CD4-positive, alpha-beta T cell treated with Interleukin-15 for 1 hour (primary cell): ENCODE measurements at regions not wholly inside any gene's neighbourhood (a gene's known extent, or its start where the extent isn't known, plus 50 kb on each side); places are given as distances from the start of the nearest gene placed in this dataset.
"Not testable (repeated sequence)": the region's sequence is repeated elsewhere in the genome, so short reads cannot be mapped to it uniquely, and the experiment has no call there.

Experiments
- DNase-seq: peaks from one replicate; pipeline ENCODE4 v3.0.0-alpha.2; 2020

DNA sequence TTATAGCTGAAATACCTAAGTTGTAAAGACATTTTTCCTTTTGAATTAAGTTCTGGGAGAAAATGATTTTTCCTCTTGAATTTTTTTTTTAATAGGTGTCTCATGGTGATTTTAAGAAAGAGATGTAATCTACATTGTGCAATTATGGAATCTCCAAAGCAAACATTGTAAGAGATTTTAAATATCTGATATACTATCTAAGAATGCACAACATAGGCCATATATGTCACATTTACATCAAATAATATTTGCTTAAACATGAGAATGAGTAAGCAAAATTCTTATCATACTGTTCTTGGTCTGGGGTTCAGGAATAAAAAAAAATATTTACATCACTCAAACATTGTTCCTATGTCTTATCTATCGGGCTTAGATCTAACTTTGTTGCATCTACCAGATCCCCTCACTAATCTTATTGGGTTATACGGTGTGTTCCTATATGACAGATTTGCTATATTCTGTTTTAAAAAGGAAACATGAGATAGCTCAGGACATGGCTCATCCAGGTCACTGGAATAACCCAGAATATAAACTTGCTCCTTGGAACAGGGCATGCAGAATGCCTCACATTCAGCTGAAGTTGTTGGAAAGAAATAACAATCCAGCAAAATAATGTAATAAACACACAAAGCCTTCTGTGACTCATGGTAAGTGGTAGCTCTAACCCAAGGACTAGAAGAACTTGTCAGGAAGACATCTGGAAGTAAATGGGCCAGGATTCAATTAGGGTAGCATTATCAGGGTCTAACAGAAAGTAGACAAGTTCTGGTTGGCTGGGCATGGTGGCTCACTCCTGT lies 794.7 kb downstream of the IPMK start:
- DNase-seq = no peak

DNA sequence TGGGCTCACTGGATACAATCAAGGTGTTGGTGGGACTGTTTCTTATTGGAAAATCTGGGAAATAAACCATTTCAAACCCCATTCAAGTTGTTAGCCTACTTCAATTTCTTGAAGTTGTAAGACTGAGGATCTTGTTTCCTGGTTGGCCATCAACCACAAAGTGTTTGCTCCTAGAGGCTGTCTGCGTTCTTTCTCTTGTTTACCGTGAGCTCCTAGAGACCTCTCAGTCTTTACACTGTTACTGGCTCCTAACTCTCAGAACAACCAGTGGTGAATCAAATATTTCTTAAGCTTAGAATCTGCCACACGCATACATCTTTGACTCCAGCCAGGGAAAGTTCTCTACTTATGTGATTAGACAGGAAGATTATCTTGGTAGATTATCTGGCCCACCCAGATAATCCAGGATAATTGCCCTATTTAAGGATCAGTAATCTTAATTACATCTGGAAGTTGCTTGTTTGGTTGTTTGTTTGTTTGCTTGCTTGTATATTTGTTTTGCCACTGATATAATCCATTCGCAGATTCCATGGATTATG lies 798.7 kb downstream of the IPMK start:
- DNase-seq = no peak

DNA sequence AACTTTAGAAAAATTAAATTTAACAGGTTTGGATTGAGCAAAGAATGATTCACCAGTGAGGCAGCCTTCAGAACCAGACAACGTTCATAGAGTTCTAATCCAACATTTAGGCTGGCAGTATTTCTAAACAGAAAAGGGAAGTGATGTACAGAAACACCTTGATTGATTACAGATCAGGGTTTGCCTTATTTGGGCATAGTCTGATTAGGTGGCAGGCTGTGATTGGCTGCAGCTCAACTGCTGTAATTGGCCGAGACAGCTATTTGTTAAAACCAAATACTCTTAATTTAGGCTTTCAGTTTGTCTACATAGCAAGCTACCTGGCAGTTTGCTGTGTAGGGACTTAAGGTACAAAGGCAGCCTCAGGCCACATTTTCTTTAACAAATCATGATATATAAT lies 802.5 kb downstream of the IPMK start:
- no peak for DNase-seq

DNA sequence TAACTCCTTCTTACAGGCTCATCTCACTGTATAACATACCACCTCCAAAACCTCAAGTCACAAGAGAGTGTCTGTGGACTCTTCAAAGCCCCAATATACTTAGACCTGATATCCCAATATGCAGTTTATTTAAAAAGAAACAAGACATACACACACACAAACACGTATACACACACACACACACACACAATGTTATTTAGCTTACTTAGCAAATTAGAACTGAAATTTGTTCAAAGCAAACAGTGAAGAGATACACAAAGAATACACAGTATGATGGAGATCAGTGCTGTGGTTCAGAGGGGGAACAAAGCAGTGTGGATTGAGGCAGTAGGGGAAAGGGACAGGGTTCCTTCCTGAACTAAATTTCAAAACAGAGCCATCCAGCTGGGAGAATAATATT lies 807.2 kb downstream of the IPMK start:
- no peak for DNase-seq

DNA sequence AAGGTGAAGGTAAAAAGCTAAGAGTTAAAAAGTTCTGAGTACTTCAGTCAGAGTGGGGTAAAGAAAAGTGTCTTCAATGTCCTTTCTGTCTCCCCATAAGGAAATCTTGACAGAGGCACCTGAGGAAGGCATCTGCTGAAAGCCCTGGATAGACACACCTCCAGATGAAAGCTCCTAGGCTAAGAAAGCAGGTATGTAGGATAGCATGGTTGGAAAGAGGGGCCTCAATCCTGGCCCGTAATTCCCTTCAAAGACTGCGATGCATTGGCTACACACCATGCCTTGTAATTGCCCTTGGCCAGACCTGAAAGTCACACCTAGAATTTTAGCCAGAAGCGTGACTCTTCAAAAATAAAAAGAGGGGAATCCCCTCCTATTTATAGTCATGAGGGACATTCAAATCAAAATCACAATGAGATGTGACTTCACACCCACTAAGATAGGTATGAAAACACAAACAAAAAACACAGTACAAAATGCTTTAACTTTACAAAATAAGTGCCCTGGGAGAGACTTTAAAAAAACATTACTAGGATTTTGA lies 809.7 kb downstream of the IPMK start:
- DNase-seq = no peak

DNA sequence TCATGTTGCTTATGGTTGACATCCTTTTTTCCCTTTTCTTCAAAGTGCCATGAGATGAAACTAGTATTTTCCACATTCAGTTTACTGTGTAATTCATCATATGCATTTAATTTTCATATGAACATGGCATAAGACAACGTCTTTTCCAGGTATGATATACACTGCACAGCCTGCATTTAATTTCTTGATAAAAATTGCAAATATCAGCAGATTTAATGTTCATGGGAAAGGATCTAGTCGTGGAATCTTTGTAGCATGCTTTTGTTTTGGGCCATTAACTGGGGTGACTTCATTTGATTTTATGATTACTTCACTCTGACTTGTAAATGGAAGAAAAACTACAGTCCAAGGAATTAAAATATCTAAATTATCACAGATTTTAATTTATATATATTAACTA lies 837.3 kb downstream of the IPMK start:
- no peak for DNase-seq

DNA sequence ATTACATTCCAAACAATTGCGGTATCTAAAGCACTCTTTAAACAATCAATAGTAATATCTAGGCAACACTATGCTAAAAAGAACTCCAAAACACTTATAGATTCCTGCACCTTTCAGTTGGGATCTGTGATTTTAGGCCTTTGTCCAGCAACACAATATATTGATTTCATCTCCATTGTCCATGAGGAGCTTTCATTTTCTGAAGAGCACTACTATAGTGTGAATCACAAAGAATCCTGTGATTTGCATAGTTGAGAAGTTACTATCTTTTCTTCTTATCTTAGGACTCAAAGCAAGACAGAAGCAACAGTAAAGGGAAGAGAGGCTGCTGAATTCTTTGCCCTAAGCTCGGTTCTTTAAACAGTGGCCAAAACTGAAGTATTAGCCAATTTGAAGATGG lies 846.8 kb downstream of the IPMK start:
- no peak for DNase-seq

DNA sequence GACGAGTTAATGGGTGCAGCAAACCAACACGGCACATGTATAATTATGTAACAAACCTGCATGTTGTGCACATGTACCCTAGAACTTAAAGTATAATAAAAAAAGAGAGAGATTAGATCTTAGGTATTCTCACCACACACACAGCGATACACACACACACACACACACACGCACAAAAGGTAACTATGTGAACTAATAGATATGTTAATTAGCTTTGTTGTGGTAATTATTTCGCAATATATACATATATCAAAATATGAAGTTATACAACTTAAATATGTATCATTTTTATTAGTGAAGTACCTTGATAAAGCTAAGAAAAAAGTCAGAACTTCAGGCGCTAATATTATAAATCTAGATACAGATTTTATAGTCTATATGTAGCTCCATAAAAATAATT lies 849.2 kb downstream of the IPMK start:
- no peak for DNase-seq

DNA sequence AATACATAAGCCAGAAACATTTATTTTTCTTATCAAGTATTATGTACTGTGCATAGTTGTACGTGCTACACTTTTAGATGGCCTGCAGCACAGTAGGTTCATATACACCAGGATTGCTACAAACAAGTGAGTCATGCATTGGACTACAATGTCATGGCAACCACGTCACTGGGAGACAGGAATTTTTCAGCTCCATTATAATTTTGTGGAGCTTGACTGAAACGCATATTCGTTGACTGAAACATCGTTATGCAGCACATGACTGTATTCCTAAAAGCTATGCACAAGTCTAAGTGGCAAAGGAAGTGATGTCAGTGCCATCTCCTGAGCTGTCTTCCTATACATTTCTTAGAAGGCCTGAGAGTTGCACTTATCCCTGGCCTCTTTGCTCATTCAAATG lies 871.8 kb downstream of the IPMK start:
- no peak for DNase-seq

DNA sequence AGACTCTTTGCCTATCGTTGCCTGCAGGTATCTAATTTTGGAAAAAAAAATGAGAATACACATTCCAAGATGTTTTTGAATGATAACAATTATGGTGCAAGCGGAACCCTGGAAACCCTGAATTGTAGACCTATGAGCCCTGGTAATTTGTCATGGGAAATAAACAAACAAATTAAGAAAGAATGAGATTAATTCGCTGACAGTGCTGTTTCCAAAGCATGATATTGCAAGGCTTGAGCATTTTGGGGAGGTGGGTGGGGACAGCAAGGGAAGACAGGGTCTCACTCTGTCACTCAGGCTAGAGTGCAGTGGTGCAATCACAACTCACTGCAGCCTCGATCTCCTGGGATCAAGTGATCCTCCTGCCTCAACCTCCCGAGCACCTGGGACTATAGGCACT lies 900.3 kb downstream of the IPMK start:
- DNase-seq = no peak

DNA sequence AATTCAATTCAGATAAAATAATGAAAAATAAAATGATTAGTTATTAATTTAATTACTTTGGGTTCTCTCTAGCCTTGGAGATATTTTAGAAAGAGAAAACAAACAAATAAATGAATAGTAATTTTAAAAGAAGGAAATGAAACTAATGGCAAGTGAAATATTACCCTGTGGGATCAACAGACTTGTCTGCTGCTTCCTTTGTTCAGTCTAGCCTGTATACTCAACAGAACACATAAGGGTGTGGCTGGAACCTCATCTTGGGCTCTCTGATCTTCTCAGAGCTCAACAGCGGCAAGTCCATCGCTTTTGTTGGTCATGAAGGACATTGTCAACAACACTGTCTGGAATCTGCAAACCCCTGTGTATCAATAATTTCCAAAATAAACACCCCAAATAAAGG lies 904.9 kb downstream of the IPMK start:
- no peak for DNase-seq

DNA sequence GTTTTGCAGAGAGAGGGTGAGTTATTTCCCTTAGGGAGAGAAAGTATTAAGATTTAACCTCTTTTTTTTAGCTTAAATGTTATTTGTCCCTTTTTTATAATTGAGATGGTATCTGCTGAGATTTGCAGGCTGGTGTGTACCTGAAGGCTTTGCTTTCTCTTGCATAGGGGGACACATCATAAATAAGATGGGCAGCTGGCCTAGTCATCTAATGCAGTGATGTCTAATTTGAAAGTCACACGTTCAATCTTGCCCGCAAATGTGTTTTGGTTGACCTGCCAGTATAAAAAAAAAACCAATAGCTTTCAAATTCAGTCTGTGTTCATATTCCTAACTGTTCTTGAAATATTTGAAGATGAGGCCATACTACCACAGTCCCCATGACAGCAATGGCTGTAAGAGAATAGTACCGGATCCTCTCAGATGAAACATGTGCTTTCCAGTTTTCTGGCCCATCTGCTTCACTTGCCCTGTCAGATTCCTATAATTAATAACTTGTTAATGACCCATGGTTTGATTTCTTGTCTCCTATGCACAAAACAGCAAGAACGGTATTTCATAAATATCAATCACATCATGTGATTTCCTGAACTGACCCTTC lies 914.2 kb downstream of the IPMK start:
- DNase-seq = no peak

DNA sequence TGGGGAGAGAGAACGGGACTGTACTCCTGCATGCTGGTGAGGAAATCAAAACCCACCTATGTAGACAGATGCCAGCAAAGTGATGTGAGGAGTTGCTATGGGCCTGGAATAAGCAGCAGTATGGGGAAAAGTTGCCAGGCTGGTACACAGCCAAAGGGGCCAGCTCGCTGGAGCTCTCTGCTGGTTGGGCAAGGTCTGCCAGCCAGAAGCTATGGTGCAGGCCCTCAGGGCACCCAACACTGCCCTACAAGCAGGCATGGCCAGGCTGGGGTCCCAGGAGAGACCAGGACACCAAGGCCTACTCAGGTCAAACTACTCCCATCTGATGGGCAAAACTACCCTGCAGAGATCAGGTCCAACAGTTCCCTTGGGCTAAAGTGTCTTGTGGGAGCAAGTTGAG lies 916.6 kb downstream of the IPMK start:
- DNase-seq = no peak

DNA sequence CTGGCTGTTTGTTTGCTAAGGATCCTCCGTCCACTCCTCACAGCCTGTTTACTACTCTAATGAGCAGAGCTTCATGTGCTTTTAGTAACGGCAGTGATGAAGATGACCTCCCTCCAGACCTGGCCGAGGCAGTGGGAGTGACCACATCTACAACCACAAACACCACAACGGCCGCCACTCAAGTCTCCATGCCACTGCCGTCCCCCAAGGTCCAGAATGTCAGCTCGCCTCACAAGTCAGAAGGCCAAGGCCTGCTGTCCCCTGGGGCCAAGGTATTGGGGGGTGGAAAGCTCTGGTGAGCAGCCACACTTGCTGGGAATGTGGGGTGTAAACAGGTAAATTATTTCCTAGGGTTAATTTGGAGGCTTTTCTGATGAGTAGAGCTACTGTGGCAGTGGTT lies 926.4 kb downstream of the IPMK start:
- no peak for DNase-seq

DNA sequence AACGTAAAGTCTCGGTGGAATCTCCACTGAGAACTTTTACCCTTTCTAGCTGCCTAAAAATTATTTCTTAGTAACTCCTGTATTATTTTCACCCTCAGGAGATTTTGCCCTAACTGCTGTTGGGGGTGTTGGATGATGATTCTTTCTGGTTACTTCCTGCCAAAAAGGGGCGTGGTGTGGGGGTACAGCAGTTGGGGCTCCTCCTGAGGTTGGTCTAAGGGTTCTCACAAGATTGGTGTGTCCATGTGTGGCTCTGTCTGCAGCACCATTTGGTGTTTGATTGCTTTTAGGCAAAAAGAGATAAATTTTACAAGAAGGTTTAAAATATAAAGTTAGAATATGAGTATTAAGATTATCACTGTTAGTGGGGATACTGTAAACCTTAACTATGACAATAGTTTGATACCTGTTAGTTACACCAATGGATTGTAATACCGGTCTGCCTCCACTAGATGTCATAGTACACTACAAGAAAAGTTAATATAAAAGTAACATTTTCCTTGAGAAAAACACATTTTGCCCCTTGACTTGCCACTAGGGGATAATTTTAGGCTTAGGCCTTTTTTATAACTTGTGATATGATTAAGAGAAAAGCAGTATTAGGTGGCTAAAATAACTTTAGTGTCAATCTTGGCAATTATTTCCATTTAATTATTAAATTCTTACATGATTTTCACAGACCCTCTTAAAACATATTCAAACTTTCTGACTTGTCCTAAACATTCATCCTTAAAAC lies 928.7 kb downstream of the IPMK start:
- DNase-seq = no peak

DNA sequence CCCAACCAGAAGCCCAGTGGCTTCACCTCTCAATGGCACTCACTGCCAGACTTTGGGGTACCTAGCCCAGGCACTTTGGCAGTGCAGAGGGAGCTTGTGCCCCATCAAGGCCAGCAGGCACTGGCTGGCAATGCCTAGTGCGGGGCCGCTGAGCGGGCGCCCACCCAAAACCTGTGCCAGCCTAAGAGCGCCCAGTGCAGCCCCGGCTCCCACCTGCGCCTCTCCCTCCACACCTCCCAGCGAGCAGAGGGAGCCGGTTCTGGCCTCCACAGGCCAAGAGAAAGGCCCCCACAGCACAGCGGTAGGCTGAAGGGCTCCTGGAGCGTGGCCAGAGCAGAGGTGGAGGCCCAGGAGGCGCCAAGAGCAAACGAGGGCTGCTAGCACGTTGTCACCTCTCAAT lies 930.8 kb downstream of the IPMK start:
- DNase-seq = no peak

DNA sequence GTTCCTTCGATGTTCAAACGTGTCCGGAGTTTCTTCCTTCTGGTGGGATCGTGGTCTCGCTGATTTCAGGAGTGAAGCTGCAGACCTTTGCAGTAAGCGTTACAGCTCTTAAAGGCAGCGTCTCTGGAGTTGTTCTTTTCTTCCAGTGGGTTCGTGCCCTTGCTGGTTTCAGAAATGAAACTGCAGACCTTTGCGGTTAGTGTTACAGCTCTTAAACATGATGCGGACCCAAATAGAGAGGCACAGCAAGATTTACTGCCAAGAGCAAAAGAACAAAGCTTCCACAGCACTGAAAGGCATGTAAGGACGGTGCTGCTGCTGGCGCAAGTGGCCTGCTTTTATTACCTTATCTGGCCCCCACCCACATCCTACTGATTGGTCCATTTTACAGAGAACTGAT lies 931.4 kb downstream of the IPMK start:
- no peak for DNase-seq

DNA sequence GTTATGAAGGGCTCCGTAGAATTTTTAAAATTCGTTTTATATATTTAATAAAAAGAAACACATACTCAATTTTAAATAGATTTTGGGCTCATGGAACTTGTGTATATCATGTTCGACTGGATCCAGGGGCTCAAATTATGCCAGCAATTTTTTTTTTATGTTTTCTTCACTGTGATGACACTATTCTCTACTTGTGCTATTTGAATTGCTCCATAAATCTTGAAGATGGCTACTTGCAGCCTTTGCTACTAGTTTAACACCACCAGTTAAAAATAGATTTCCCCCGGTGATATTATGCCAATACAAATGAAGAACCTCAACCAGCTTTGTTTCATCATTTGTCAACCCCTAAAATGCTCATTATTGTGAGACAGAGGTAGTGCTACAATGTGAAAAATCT lies 933.2 kb downstream of the IPMK start:
- no peak for DNase-seq

DNA sequence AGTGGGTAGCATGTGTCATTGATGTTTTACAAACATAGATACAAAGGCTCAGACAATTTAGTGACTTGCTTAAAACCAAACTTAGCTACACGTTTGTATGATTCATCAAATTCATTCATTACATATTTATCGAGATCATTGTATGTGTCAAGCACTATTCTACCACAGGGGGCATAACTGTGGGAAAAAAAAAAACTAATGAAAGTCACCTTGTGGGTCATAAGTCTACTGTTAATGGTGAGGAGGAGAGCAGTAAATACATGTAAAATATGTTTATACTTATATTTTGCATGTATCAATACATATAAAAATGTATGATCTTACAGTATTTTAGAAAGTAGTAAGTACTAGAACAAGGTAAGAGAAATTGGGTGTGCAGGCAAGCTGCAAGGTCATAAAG lies 933.8 kb downstream of the IPMK start:
- no peak for DNase-seq

DNA sequence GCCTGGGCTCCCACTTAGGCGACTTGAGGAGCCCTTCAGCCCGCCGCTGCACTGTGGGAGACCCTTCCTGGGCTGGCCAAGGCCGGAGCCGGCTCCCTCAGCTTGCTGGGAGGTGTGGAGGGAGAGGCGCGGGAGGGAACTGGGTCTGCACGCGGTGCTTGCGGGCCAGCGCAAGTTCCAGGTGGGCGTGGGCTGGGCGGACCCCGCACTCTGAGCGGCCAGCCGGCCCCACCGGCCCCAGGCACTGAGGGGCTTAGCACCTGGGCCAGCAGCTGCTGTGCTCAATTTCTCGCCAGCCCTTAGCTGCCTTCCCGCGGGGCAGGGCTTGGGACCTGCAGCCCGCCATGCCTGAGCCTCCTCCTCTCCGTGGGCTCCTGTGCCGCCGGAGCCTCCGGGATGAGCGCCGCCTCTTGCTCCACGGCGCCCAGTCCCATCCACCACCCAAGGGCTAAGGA lies 946.3 kb downstream of the IPMK start:
- not testable (repeated sequence) for DNase-seq

DNA sequence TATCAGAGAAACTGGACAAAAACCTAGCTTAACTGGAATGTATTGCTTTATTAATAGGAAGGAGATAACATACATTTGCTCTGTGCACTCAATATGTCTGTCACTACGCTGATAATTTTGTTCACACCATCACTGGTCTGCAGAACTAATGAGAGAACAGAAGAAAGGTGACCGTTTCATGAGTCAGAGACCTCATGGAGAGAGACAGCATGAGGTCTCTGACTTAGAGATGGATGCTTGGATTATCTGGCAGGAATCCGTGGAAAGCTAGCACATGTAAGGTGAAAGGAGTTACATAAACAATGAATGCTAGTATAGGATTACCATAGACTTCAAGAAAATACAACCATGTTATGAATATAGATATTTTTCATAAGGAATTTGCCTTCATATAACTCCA lies 947.3 kb downstream of the IPMK start:
- DNase-seq = no peak

DNA sequence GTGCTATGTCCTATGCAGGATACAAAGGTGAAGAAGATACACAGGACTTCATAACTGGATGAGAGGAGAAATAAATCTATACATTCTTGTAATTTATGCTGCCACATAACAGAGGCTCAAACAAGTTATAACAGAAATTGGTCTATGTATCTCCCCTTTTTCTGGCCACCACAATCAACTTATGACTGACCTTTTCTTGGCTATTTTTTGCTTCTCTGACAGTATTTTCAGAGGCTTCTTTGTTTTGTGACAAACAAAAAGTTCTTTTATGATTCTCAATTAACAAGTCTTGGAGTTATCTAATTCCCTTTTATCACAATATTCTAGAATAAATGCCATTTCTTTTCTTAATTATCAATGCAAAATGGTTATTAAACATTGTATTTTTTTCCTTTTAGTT lies 953.0 kb upstream of the ZWINT start:
- DNase-seq = no peak

DNA sequence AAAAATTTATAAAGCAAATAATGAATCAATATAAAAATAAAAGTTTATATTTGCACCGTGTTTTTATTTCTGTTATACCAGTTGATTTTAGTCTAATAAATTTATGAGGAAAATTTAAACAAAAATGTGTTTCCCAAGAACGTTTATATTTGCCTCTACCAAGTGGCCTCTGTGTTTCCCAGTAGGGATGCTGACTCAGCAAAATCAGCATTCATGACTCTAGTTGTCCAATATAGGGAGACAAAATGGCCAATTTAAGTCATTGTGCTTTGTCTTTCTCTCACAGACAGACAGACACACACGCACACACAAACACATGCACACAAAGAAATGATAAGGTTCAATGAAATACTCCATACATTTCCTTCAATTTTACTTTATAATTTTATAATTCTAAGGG lies 942.5 kb upstream of the ZWINT start:
- no peak for DNase-seq

DNA sequence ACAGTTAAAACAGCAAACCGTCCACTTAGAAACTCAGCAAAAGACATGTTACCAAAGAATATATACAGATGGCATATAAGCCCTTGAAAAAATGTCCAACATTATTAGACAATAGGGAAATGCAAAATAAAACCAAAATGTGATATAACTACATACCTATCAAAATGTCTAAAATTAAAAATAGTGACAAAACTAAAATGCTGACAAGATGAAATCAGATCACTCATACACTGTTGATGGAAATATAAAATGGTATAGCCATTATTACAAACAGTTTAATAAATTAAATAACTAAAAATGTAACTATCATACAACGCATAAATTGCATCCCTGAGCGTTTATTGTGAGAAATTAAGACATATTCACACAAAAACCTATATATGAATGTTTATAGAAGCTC lies 939.7 kb upstream of the ZWINT start:
- no peak for DNase-seq
